ENCODE measurements at regions not wholly inside any gene's neighbourhood (a gene's known extent, or its start where the extent isn't known, plus 50 kb on each side); places are given as distances from the start of the nearest gene placed in this dataset.
"Not testable (repeated sequence)": the region's sequence is repeated elsewhere in the genome, so short reads cannot be mapped to it uniquely, and the experiment has no call there.

GRCh38 chr5:38143384-38143783 lies 115.0 kb upstream of the EGFLAM start:
- ChIA-PET CTCF (interaction anchor here (0.9 kb wide), 1 partner anchor 57 kb away, joined by 3 read pairs; no protein-coding TSS in a partner anchor), POLR2A (no interaction called here)
- no peak for DNase-seq (ENCODE audit: extremely low spot score)
- TF ChIP-seq CTCF (IDR thresholded peaks at IDR 0.05; ENCODE audit: control extremely low read depth, extremely low read depth, low read depth, missing control alignments) = no peak

- DNase-seq (ENCODE audit: extremely low spot score) = no peak
- ChIA-PET CTCF (no interaction called here), POLR2A (no interaction called here)
- no peak for TF ChIP-seq CTCF (IDR thresholded peaks at IDR 0.05; ENCODE audit: control extremely low read depth, extremely low read depth, low read depth, missing control alignments)
Observed at GRCh38 chr5:38141665-38142064, 116.7 kb upstream of the EGFLAM start.

GRCh38 chr5:38138574-38138973 lies 119.8 kb upstream of the EGFLAM start:
- no peak for TF ChIP-seq CTCF (IDR thresholded peaks at IDR 0.05; ENCODE audit: control extremely low read depth, extremely low read depth, low read depth, missing control alignments)
- POLR2A ChIA-PET = no interaction called here
- CTCF ChIA-PET = interaction anchor here (1.1 to 1.4 kb wide), 2 partner anchors 11 to 72 kb away, joined by 3 read pairs; no protein-coding TSS in a partner anchor
- DNase-seq (ENCODE audit: extremely low spot score) = no peak

- ChIA-PET POLR2A (no interaction called here), CTCF (interaction anchor here (0.8 to 0.9 kb wide), 2 partner anchors 12 to 57 kb away, joined by 5 read pairs; no protein-coding TSS in a partner anchor)
- TF ChIP-seq CTCF (IDR thresholded peaks at IDR 0.05; ENCODE audit: control extremely low read depth, extremely low read depth, low read depth, missing control alignments) = no peak
- DNase-seq (ENCODE audit: extremely low spot score) = no peak
Observed at GRCh38 chr5:38135486-38136039, 122.8 kb upstream of the EGFLAM start.

GRCh38 chr5:38134810-38135209 lies 123.5 kb upstream of the EGFLAM start:
- no peak for DNase-seq (ENCODE audit: extremely low spot score)
- CTCF ChIA-PET = no interaction called here
- TF ChIP-seq CTCF (IDR thresholded peaks at IDR 0.05; ENCODE audit: control extremely low read depth, extremely low read depth, low read depth, missing control alignments) = no peak
- POLR2A ChIA-PET = no interaction called here

GRCh38 chr5:38134294-38134693 lies 124.1 kb upstream of the EGFLAM start:
- CTCF ChIA-PET = interaction anchor here (1.1 kb wide), 1 partner anchor 14 kb away, joined by 4 read pairs; no protein-coding TSS in a partner anchor
- POLR2A ChIA-PET; DNase-seq (ENCODE audit: extremely low spot score): not testable (repeated sequence)

GRCh38 chr5:38131686-38132085 lies 126.7 kb upstream of the EGFLAM start:
- CTCF ChIA-PET = interaction anchor here (1.5 kb wide), 1 partner anchor 13 kb away, joined by 4 read pairs; no protein-coding TSS in a partner anchor
- no peak for DNase-seq (ENCODE audit: extremely low spot score)

More at GRCh38 chr5:38131686-38132085, 126.7 kb upstream of the EGFLAM start:
- no peak for TF ChIP-seq CTCF (IDR thresholded peaks at IDR 0.05; ENCODE audit: control extremely low read depth, extremely low read depth, low read depth, missing control alignments)
- POLR2A ChIA-PET = no interaction called here

Data from GM10248 (cell line).